ENCODE measurements at regions not wholly inside any gene's neighbourhood (a gene's known extent, or its start where the extent isn't known, plus 50 kb on each side); places are given as distances from the start of the nearest gene placed in this dataset.

DNA sequence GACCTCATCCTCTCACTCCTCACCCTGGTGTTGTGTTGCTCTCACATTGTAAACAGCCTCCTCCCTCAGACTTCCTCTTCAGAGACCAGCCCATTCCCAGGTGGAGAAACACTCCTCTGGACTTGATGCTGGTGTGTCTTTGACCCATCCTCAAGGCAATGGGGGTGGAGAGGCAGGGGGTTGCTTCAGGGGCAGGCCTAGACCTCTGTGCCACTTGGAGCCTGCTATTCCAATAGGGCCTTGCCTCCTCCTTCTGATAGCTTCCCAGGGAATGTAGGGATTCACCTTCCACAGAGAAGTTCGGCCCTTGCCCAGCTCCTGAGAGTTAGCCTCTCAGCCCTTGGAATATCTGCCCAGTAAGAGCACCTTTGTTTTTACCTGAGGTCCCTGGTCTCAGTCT is 606.6 kb upstream of the CADM1 start:
- TF ChIP-seq USF1 (IDR thresholded peaks at IDR 0.05) (no peak), CEBPB (IDR thresholded peaks at IDR 0.05) (no peak), YY1 (IDR thresholded peaks at IDR 0.05; ENCODE audit: low read depth) (no peak), TEAD4 (IDR thresholded peaks at IDR 0.05) (no peak), EP300 (IDR thresholded peaks at IDR 0.05; ENCODE audit: borderline replicate concordance) (no peak), TAF1 (IDR thresholded peaks at IDR 0.05; ENCODE audit: low read depth) (no peak), FOXM1 (IDR thresholded peaks at IDR 0.05; ENCODE audit: borderline replicate concordance, low read depth) (no peak)
- TF ChIP-seq, protein P1, sequence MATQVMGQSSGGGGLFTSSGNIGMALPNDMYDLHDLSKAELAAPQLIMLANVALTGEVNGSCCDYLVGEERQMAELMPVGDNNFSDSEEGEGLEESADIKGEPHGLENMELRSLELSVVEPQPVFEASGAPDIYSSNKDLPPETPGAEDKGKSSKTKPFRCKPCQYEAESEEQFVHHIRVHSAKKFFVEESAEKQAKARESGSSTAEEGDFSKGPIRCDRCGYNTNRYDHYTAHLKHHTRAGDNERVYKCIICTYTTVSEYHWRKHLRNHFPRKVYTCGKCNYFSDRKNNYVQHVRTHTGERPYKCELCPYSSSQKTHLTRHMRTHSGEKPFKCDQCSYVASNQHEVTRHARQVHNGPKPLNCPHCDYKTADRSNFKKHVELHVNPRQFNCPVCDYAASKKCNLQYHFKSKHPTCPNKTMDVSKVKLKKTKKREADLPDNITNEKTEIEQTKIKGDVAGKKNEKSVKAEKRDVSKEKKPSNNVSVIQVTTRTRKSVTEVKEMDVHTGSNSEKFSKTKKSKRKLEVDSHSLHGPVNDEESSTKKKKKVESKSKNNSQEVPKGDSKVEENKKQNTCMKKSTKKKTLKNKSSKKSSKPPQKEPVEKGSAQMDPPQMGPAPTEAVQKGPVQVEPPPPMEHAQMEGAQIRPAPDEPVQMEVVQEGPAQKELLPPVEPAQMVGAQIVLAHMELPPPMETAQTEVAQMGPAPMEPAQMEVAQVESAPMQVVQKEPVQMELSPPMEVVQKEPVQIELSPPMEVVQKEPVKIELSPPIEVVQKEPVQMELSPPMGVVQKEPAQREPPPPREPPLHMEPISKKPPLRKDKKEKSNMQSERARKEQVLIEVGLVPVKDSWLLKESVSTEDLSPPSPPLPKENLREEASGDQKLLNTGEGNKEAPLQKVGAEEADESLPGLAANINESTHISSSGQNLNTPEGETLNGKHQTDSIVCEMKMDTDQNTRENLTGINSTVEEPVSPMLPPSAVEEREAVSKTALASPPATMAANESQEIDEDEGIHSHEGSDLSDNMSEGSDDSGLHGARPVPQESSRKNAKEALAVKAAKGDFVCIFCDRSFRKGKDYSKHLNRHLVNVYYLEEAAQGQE (IDR thresholded peaks at IDR 0.05; ENCODE audit: low read depth): no peak
- TF ChIP-seq, protein P2, sequence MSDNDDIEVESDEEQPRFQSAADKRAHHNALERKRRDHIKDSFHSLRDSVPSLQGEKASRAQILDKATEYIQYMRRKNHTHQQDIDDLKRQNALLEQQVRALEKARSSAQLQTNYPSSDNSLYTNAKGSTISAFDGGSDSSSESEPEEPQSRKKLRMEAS (IDR thresholded peaks at IDR 0.05): no peak

All from Ishikawa (cell line).